ENCODE measurements at regions not wholly inside any gene's neighbourhood (a gene's known extent, or its start where the extent isn't known, plus 50 kb on each side); places are given as distances from the start of the nearest gene placed in this dataset.

DNA sequence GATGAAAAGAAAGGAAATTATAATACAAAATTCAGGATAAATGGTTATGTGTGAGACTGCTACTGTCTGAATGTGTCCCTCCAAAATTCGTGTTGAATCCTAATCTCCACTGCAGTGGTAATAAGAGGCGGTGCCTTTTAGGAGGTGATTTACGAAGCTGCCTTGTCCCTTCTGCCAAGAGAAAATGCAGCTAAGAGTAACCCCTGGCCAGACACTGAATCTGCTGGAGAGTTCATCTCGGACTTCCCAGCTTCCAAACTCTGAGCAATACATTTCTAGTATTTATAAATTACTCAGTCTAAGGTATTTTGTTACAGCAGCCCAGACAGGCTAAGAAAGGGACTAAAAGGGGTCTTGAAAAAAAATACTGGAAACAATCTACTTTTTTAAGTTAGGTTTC is 152.6 kb downstream of the KLF12 start:
- TF ChIP-seq, protein P1, sequence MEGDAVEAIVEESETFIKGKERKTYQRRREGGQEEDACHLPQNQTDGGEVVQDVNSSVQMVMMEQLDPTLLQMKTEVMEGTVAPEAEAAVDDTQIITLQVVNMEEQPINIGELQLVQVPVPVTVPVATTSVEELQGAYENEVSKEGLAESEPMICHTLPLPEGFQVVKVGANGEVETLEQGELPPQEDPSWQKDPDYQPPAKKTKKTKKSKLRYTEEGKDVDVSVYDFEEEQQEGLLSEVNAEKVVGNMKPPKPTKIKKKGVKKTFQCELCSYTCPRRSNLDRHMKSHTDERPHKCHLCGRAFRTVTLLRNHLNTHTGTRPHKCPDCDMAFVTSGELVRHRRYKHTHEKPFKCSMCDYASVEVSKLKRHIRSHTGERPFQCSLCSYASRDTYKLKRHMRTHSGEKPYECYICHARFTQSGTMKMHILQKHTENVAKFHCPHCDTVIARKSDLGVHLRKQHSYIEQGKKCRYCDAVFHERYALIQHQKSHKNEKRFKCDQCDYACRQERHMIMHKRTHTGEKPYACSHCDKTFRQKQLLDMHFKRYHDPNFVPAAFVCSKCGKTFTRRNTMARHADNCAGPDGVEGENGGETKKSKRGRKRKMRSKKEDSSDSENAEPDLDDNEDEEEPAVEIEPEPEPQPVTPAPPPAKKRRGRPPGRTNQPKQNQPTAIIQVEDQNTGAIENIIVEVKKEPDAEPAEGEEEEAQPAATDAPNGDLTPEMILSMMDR (IDR thresholded peaks at IDR 0.05), result no peak
- TF ChIP-seq POLR2A (IDR thresholded peaks at IDR 0.05), result no peak
